Activated T-helper 2 cell treated with anti-CD3 and anti-CD28 coated beads, Interferon-gamma antibody, Interleukin-2, Interleukin-4, amounts not matched to agents 10 μg/mL and 5 μg/mL and 100 μg/mL, durations not matched to agents 14 hours and 24 hours and 36 hours (primary cell): ENCODE measurements at regions not wholly inside any gene's neighbourhood (a gene's known extent, or its start where the extent isn't known, plus 50 kb on each side); places are given as distances from the start of the nearest gene placed in this dataset.
"Not testable (repeated sequence)": the region's sequence is repeated elsewhere in the genome, so short reads cannot be mapped to it uniquely, and the experiment has no call there.

Source experiments
- DNase-seq: peaks from one replicate; pipeline ENCODE4 v3.0.0; 2021; ENCODE audit warnings: low spot score
- H3K27ac Mint-ChIP-seq: one replicate; pipeline ENCODE4 v1.8.0; 2021; ENCODE audit warnings: mixed read lengths
- H3K27me3 Mint-ChIP-seq: one replicate; pipeline ENCODE4 v1.8.0; 2021; ENCODE audit warnings: low read depth, mixed read lengths
- H3K36me3 Mint-ChIP-seq: one replicate; pipeline ENCODE4 v1.8.0; 2021; ENCODE audit warnings: low read depth, mixed read lengths
- H3K4me1 Mint-ChIP-seq: one replicate; pipeline ENCODE4 v1.8.0; 2021; ENCODE audit warnings: low read depth, mixed read lengths
- H3K4me3 Mint-ChIP-seq: one replicate; pipeline ENCODE4 v1.8.0; 2021; ENCODE audit warnings: low read depth, mild to moderate bottlenecking, moderate library complexity, mixed read lengths
- H3K9me3 Mint-ChIP-seq: one replicate; pipeline ENCODE4 v1.8.0; 2021; ENCODE audit warnings: mixed read lengths
- intact Hi-C: fragments of 100-400 bp; cut with micrococcal nuclease; formaldehyde crosslinking; loops from one replicate; pipeline ENCODE4 v1.15.1; 2023

- Mint-ChIP-seq H3K4me3 (no peak overlapping the region), H3K27me3 (no peaks in the 10 kb centered on the region), H3K4me1 (no peaks in the 10 kb centered on the region), H3K27ac (no peak overlapping the region), H3K9me3 (no peaks in the 10 kb centered on the region), H3K36me3 (no peaks in the 10 kb centered on the region)
- intact Hi-C loops, result no loop called here
- DNase-seq, result no peak
These were observed 83.2 kb upstream of the MYO10 start for GRCh38 chr5:17019324-17019723.

- Mint-ChIP-seq H3K27ac (no peak overlapping the region), H3K4me1 (no peaks in the 10 kb centered on the region), H3K36me3 (no peaks in the 10 kb centered on the region), H3K27me3 (no peaks in the 10 kb centered on the region), H3K9me3 (no peaks in the 10 kb centered on the region), H3K4me3 (no peak overlapping the region)
- no peak for DNase-seq
- intact Hi-C loops, result no loop called here
These were observed 84.9 kb upstream of the MYO10 start for GRCh38 chr5:17020678-17021601.

- intact Hi-C loops, result no loop called here
- no peak overlapping the region for H3K4me3 Mint-ChIP-seq
- DNase-seq, result no peak
- no peaks in the 10 kb centered on the region for H3K36me3 Mint-ChIP-seq
- no peaks in the 10 kb centered on the region for H3K4me1 Mint-ChIP-seq
- no peaks in the 10 kb centered on the region for H3K27me3 Mint-ChIP-seq
- H3K27ac Mint-ChIP-seq, result no peak overlapping the region
- no peaks in the 10 kb centered on the region for H3K9me3 Mint-ChIP-seq
These were observed 85.5 kb upstream of the MYO10 start for GRCh38 chr5:17021602-17021932.

GRCh38 chr5:17022296-17022695, 86.2 kb upstream of the MYO10 start:
- H3K9me3 Mint-ChIP-seq, result no peaks in the 10 kb centered on the region
- no peak for DNase-seq
- no peaks in the 10 kb centered on the region for H3K4me1 Mint-ChIP-seq
- no peaks in the 10 kb centered on the region for H3K27me3 Mint-ChIP-seq
- no peak overlapping the region for H3K4me3 Mint-ChIP-seq
- intact Hi-C loops, result no loop called here
- no peak overlapping the region for H3K27ac Mint-ChIP-seq
- no peaks in the 10 kb centered on the region for H3K36me3 Mint-ChIP-seq

- intact Hi-C loops, result no loop called here
These were observed 88.6 kb upstream of the MYO10 start for GRCh38 chr5:17024686-17025180.

GRCh38 chr5:17031659-17032277, 95.7 kb upstream of the MYO10 start:
- H3K27ac Mint-ChIP-seq, DNase-seq, H3K36me3 Mint-ChIP-seq, H3K9me3 Mint-ChIP-seq, intact Hi-C loops, H3K4me1 Mint-ChIP-seq, H3K4me3 Mint-ChIP-seq, H3K27me3 Mint-ChIP-seq: not testable (repeated sequence)

More at GRCh38 chr5:17024686-17025180, 88.6 kb upstream of the MYO10 start:
- DNase-seq, result no peak
- Mint-ChIP-seq H3K27ac (no peak overlapping the region), H3K4me1 (no peaks in the 10 kb centered on the region), H3K4me3 (no peak overlapping the region), H3K27me3 (no peaks in the 10 kb centered on the region), H3K9me3 (no peaks in the 10 kb centered on the region), H3K36me3 (no peaks in the 10 kb centered on the region)

- intact Hi-C loops, DNase-seq, H3K4me3 Mint-ChIP-seq, H3K4me1 Mint-ChIP-seq, H3K27ac Mint-ChIP-seq, H3K27me3 Mint-ChIP-seq, H3K9me3 Mint-ChIP-seq, H3K36me3 Mint-ChIP-seq: not testable (repeated sequence)
These were observed 96.4 kb upstream of the MYO10 start for GRCh38 chr5:17032314-17032985.

- H3K4me3 Mint-ChIP-seq, H3K4me1 Mint-ChIP-seq, H3K9me3 Mint-ChIP-seq, intact Hi-C loops, H3K27me3 Mint-ChIP-seq, H3K36me3 Mint-ChIP-seq, H3K27ac Mint-ChIP-seq, DNase-seq: not testable (repeated sequence)
These were observed 98.9 kb upstream of the MYO10 start for GRCh38 chr5:17034992-17035391.

- no peak for DNase-seq
- Mint-ChIP-seq H3K4me3 (no peak overlapping the region), H3K4me1 (no peaks in the 10 kb centered on the region), H3K9me3 (no peaks in the 10 kb centered on the region), H3K27me3 (no peaks in the 10 kb centered on the region), H3K36me3 (no peaks in the 10 kb centered on the region), H3K27ac (no peak overlapping the region)
- intact Hi-C loops, result no loop called here
These were observed 101.7 kb upstream of the MYO10 start for GRCh38 chr5:17037751-17038150.

GRCh38 chr5:17039170-17039569, 103.1 kb upstream of the MYO10 start:
- Mint-ChIP-seq H3K4me3 (no peak overlapping the region), H3K36me3 (no peaks in the 10 kb centered on the region), H3K27ac (no peak overlapping the region), H3K4me1 (no peaks in the 10 kb centered on the region), H3K27me3 (no peaks in the 10 kb centered on the region), H3K9me3 (no peaks in the 10 kb centered on the region)
- intact Hi-C loops, result no loop called here
- no peak for DNase-seq

- H3K9me3 Mint-ChIP-seq, result no peaks in the 10 kb centered on the region
- no peak overlapping the region for H3K4me3 Mint-ChIP-seq
- no peaks in the 10 kb centered on the region for H3K4me1 Mint-ChIP-seq
- H3K27me3 Mint-ChIP-seq, result no peaks in the 10 kb centered on the region
- intact Hi-C loops, result no loop called here
- DNase-seq, result no peak
- H3K27ac Mint-ChIP-seq, result no peak overlapping the region
- no peaks in the 10 kb centered on the region for H3K36me3 Mint-ChIP-seq
These were observed 106.0 kb upstream of the MYO10 start for GRCh38 chr5:17042041-17042440.

GRCh38 chr5:17046320-17046719, 110.2 kb upstream of the MYO10 start:
- H3K27me3 Mint-ChIP-seq, result no peaks in the 10 kb centered on the region
- intact Hi-C loops, result no loop called here
- no peaks in the 10 kb centered on the region for H3K36me3 Mint-ChIP-seq
- no peaks in the 10 kb centered on the region for H3K4me1 Mint-ChIP-seq
- no peak for DNase-seq
- no peak overlapping the region for H3K27ac Mint-ChIP-seq
- H3K4me3 Mint-ChIP-seq, result no peak overlapping the region
- no peaks in the 10 kb centered on the region for H3K9me3 Mint-ChIP-seq

- Mint-ChIP-seq H3K27ac (no peak overlapping the region), H3K36me3 (no peaks in the 10 kb centered on the region), H3K9me3 (no peaks in the 10 kb centered on the region), H3K4me3 (no peak overlapping the region), H3K4me1 (no peaks in the 10 kb centered on the region), H3K27me3 (no peaks in the 10 kb centered on the region)
- DNase-seq, result no peak
- intact Hi-C loops, result no loop called here
These were observed 114.1 kb upstream of the MYO10 start for GRCh38 chr5:17050236-17050635.
